Stimulated activated CD8-positive, alpha-beta memory T cell treated with anti-CD3 and anti-CD28 coated beads, Interleukin-2, amount 100 ng/mL, for 1 hour (primary cell): ENCODE measurements at regions not wholly inside any gene's neighbourhood (a gene's known extent, or its start where the extent isn't known, plus 50 kb on each side); places are given as distances from the start of the nearest gene placed in this dataset.
"Not testable (repeated sequence)": the region's sequence is repeated elsewhere in the genome, so short reads cannot be mapped to it uniquely, and the experiment has no call there.

Experiments
- DNase-seq, 2 donors: peaks; one replicate each; pipeline ENCODE4 v3.0.0-alpha.2; 2020; ENCODE audit warnings: low read depth in 2 of 2

DNA sequence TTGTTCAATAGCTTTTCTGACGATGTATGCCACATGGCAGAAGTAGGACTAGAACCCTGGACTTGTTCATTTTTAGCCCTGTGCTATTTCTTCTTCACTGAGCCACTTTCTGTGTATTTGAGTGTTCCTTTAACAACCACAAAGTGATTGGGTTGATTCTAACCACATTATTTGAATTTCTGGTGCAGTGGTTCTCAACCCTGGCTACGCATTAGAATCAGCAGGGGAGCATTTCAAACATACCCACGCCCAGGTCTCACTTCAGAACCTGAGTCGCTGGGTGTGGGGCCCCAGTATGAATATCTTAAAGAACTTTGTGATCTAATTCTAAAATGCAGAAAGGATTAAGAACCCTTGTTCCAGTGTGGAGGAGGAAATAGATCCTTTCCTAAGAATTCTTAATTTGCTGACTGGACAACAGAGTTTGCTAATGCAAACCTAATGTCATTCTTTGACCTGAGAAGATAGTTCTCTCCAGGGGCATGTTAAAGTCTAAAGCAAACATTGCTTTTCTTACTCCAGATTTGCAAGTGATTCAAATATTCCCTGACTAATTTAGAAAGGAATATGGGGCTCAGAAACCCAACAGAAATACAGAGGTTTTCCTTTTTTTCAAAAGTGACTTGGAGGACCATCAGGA is 75.4 kb upstream of the GDNF start:
- DNase-seq, result no peak

- DNase-seq, result not testable (repeated sequence)
These were observed 69.9 kb upstream of the GDNF start for GRCh38 chr5:37909610-37910266.

DNA sequence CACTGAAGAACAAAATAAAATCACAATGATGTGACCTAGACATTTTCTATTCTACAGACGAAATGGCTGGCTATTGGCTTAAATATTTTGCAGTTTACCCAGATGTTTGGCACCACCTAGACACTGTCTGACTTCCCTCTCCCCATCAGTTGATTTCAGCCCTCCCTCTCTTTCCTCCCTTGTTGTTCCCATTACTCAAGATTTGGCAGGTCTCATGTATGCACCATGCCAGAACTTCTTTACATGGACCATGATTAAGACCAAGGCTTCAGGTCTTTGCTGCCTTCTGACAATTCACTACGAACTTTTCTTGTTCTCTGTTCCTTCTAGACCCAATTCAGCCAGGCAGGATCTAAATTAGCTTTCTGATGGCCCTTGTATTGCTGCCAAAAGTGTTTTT is 66.6 kb upstream of the GDNF start:
- DNase-seq, result no peak

- no peak for DNase-seq
These were observed 65.4 kb upstream of the GDNF start for GRCh38 chr5:37905230-37905629.

- no peak for DNase-seq
These were observed 62.5 kb upstream of the GDNF start for GRCh38 chr5:37902323-37902722.

DNA sequence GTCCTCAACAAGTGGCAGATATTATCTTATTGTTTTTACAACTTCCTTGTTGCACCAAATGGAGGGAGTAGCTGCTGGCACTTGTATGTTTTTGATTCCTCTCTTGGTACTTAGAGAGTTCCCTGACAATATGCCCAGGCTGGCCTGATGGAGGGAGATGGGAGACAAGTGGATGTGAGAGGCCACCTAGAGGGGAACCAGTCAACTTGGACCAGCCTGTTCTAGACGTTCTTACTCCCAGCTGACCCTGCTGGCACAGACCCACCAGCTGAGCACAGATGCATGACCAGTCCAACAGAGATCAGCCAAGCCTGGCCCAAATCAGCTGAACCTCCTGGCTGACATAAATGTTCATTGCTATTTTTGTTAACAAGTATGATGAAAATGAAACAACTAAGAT is 60.9 kb upstream of the GDNF start:
- DNase-seq, result no peak

- no peak for DNase-seq
These were observed 59.2 kb upstream of the GDNF start for GRCh38 chr5:37899037-37899436.

DNA sequence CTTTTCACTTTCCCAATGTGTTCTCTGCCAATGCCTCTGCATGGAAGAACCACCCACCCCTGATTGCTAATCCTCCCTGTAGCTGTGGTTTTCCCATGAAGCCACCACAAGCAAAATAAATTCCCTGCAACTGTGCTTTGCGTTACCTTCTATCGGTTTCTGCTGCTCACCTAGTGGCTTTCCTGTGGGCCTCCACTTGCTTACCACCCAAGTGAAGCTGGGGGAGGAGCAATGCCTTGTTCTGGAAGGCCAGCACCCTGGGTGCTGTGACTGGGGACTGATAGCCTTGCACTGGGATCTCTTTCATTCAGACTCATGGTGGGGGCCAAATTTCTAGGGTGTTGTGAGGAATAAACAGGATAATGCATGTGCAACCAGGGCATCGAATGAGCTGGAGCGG is 56.3 kb upstream of the GDNF start:
- no peak for DNase-seq

DNA sequence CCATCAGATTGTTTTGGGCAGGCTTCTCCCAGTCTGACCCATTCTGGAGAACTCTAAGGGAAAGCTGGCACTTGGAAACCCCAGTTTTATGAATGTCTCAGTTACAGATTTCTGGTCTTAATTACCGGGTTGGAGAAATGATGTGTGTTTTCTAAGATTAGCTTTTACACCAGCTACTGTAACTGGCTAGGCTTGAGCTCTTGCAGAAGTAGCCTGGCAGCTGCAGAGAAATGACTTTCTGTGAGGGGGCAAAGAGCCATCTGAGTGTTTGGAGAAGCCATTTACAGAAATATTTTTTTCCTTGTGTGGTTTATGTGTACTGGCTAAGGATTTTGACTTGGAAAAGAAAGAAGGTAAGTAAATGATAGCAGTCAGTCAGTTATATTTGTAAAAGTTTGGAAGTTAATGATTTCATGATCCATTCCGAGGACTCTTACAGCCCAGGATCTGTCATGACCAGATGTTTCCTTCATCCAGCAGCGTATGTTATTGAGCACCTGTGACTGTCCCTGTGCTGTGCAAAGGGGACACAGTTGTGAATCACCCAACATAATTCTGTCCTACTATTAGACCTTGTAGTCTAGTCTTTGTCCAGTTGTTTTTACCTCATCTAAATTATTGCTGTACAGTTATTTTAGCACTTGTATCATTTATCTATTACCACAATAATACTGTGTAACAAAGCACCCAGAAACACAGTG is 53.7 kb upstream of the GDNF start:
- DNase-seq, result no peak

DNA sequence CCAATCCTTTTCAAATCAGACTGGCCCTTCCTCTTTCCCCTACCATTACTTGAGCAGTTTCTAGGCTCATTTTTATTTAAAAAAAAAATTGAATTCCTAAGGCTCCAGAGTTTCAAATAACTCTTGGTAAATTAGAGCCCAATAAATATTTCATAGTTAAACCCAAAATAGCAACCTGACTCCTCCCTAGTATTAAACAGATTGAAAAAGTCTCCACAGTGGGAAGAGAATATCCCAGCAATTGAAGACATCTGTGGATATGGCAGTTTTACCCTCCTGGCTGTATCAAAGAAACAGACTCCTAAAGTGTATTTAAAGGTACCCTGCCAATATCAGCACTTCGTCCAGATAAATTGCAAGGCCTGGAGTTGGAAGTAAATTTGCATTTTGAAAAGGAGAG is 52.7 kb upstream of the GDNF start:
- DNase-seq, result no peak

DNA sequence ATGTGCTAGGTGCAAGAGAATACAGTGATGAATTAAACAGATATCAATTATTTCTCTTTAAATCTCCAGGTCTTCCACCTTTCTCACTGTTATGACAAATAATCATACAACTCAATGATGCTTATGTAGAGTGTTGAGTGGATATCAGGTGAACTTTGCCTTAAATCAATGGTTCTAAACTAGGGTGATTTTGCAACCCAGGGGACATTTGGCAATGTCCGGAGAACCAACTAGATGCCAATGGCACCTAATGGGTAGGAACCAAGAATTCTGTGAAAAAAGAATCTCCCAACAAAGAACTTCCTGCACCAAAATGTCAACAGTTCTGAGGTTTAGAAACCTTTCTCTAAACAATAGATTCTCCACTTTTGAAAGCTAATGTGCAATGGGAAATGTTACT is 52.0 kb upstream of the GDNF start:
- DNase-seq, result no peak

GRCh38 chr5:37889612-37890317 is 49.9 kb upstream of the GDNF start:
- no peak for DNase-seq
